Suprapubic skin (tissue), 3 donors: ENCODE measurements at regions not wholly inside any gene's neighbourhood (a gene's known extent, or its start where the extent isn't known, plus 50 kb on each side); places are given as distances from the start of the nearest gene placed in this dataset.

Source experiments
- EP300 ChIP-seq: sonication (generic); formaldehyde crosslinking; IDR thresholded peaks from one replicate; pipeline ENCODE4 v1.6.1; 2017; ENCODE audit warnings: antibody characterized with exemption
- TF ChIP-seq, protein P1 (sequence below), 2 donors: fragments of 200-600 bp in 1 of 2; fragments of 450-650 bp in 1 of 2; sonication (generic) in 1 of 2; IDR thresholded peaks; one replicate each; pipeline ENCODE4 v1.5.1; 2016 to 2019; ENCODE audit warnings: antibody characterized with exemption in 2 of 2, mild to moderate bottlenecking in 1 of 2, moderate library complexity in 1 of 2

DNA sequence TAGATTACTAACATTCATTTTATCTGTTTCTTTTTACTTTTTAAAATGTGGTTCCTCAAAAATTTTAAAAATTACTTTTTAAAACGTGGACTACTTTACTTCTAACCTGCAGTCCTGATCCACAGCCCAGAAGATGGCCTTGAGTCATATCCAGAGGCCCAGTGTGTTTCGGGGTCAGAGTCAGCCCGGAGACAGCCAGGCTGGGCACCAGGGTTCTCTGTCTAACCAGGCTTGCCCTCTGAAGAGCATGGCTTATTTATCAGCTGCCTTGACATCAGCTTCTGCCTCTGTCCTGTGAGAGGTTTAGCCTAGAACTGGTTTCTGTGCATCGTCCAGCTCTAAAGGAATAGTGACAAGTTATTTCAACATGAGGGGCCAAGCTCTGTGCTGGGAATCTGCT, 332.0 kb downstream of the FGF9 start:
- no peak for TF ChIP-seq EP300
- TF ChIP-seq, protein P1, sequence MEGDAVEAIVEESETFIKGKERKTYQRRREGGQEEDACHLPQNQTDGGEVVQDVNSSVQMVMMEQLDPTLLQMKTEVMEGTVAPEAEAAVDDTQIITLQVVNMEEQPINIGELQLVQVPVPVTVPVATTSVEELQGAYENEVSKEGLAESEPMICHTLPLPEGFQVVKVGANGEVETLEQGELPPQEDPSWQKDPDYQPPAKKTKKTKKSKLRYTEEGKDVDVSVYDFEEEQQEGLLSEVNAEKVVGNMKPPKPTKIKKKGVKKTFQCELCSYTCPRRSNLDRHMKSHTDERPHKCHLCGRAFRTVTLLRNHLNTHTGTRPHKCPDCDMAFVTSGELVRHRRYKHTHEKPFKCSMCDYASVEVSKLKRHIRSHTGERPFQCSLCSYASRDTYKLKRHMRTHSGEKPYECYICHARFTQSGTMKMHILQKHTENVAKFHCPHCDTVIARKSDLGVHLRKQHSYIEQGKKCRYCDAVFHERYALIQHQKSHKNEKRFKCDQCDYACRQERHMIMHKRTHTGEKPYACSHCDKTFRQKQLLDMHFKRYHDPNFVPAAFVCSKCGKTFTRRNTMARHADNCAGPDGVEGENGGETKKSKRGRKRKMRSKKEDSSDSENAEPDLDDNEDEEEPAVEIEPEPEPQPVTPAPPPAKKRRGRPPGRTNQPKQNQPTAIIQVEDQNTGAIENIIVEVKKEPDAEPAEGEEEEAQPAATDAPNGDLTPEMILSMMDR (IDR thresholded peaks at IDR 0.05) = no peak
